OCI-LY7 (cell line): ENCODE measurements at regions not wholly inside any gene's neighbourhood (a gene's known extent, or its start where the extent isn't known, plus 50 kb on each side); places are given as distances from the start of the nearest gene placed in this dataset.

Source experiments
- EZH2phosphoT487 ChIP-seq: fragments of 200-600 bp; sonication (generic); IDR thresholded peaks from 2 replicates; pipeline ENCODE4 v1.6.1; 2018; ENCODE audit warnings: low read depth, borderline replicate concordance, mild to moderate bottlenecking, mixed run types, antibody characterized with exemption, low read length, moderate library complexity, mixed read lengths
- TF ChIP-seq, protein P1 (sequence below): fragments of 200-600 bp; sonication (generic); conservative IDR thresholded peaks from 2 replicates; pipeline ENCODE4 v1.5.1; 2014; ENCODE audit warnings: mild to moderate bottlenecking, antibody characterized with exemption, low read length, moderate library complexity, mixed read lengths

GRCh38 chr22:47446821-47447810 is 684.7 kb downstream of the TBC1D22A start:
- TF ChIP-seq, protein P1, sequence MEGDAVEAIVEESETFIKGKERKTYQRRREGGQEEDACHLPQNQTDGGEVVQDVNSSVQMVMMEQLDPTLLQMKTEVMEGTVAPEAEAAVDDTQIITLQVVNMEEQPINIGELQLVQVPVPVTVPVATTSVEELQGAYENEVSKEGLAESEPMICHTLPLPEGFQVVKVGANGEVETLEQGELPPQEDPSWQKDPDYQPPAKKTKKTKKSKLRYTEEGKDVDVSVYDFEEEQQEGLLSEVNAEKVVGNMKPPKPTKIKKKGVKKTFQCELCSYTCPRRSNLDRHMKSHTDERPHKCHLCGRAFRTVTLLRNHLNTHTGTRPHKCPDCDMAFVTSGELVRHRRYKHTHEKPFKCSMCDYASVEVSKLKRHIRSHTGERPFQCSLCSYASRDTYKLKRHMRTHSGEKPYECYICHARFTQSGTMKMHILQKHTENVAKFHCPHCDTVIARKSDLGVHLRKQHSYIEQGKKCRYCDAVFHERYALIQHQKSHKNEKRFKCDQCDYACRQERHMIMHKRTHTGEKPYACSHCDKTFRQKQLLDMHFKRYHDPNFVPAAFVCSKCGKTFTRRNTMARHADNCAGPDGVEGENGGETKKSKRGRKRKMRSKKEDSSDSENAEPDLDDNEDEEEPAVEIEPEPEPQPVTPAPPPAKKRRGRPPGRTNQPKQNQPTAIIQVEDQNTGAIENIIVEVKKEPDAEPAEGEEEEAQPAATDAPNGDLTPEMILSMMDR = no peak
- no peak for TF ChIP-seq EZH2phosphoT487
